GM12874 (cell line): ENCODE measurements at regions not wholly inside any gene's neighbourhood (a gene's known extent, or its start where the extent isn't known, plus 50 kb on each side); places are given as distances from the start of the nearest gene placed in this dataset.

Source experiments
- CTCF ChIP-seq: IDR thresholded peaks from 2 replicates; pipeline ENCODE4 v1.5.1; 2011; ENCODE audit warnings: low read depth, mild to moderate bottlenecking, control low read depth, low read length, moderate library complexity; ENCODE audit not compliant: insufficient read depth

GRCh38 chr6:94510877-94511276, 1066.5 kb upstream of the MANEA start:
- no peak for TF ChIP-seq CTCF

DNA sequence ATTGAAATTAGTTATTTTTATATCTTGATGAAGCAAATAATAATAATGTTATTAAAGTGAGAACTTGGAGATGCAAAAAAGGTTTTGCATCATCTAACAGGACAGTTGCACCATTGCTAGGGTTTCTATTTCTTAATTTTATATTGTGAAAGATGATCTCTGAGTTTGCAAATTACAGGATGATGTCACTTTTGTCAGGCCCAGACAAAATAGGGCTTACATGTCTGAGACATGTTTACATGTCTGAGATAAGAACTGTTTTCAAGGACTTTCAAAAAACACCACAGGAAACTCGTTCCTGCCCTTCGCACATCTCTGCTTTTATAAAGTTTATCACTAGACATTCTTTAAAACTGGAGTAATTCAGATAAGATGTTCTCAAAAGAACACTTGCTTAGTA, 1075.8 kb upstream of the MANEA start:
- no peak for TF ChIP-seq CTCF

DNA sequence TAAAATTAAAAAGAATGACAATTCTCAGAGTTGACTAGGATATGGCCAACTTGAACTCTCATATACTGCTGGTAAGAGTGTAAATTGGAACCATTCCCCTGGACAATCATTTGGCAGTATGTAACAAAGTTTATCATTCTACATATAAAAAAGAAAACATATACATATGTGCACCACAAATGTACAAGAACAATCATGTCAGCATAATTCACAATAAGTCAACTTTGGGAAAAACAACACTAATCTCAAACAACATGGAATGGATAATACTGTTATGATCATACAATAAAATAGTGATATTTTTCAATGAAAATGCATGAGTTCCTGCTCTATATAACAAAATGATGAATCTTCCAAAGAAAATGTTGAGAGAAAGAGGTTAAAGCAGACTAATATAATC, 1078.7 kb upstream of the EPHA7 start:
- TF ChIP-seq CTCF: no peak

- TF ChIP-seq CTCF: no peak
Observed at GRCh38 chr6:94494500-94494899, 1075.1 kb upstream of the EPHA7 start.

GRCh38 chr6:94487371-94487770, 1068.0 kb upstream of the EPHA7 start:
- TF ChIP-seq CTCF: no peak

GRCh38 chr6:94478133-94479005, 1059.0 kb upstream of the EPHA7 start:
- TF ChIP-seq CTCF: no peak

GRCh38 chr6:94468830-94469229, 1049.5 kb upstream of the EPHA7 start:
- no peak for TF ChIP-seq CTCF
